ENCODE measurements at regions not wholly inside any gene's neighbourhood (a gene's known extent, or its start where the extent isn't known, plus 50 kb on each side); places are given as distances from the start of the nearest gene placed in this dataset.

GRCh38 chr10:51008346-51008745 lies 65.9 kb upstream of the PRKG1 start:
- no peaks in the 10 kb centered on the region for H3K79me2 ChIP-seq (ENCODE audit: insufficient read depth, low read length)
- H3K9ac ChIP-seq (ENCODE audit: low read length): no peak overlapping the region
- ATAC-seq: no peak
- no TSS peak for BruUV-seq (replicated peaks)
- H3K9me3 ChIP-seq (ENCODE audit: control insufficient read depth in 1 of 2, insufficient read depth in 1 of 2, low read depth in 1 of 2, low read length in 2 of 2): no peaks in the 10 kb centered on the region
- no peak overlapping the region for H2AFZ ChIP-seq (ENCODE audit: low read depth, low read length, poor library complexity, severe bottlenecking)
- no peak for TF ChIP-seq ZBTB33 (IDR thresholded peaks at IDR 0.05; ENCODE audit: extremely low read depth, insufficient replicate concordance, low read length)
- no peak for TF ChIP-seq ELF1 (IDR thresholded peaks at IDR 0.05; ENCODE audit: borderline replicate concordance, low read depth)
- no peak for TF ChIP-seq SP1 (IDR thresholded peaks at IDR 0.05; ENCODE audit: low read depth)
- TF ChIP-seq EZH2phosphoT487 (IDR thresholded peaks at IDR 0.05; ENCODE audit: borderline replicate concordance): no peak
- TF ChIP-seq POLR2AphosphoS5 (IDR thresholded peaks at IDR 0.05; ENCODE audit: low read depth, low read length): no peak
- no peak overlapping the region for H3K27ac ChIP-seq (ENCODE audit: low read depth, low read length)
- ChIA-PET POLR2A (no interaction called here), CTCF (no interaction called here), RAD21 (ENCODE audit: low non-redundant PET in 1 of 2, low total read pairs in 2 of 2, uncharacterized antibody in 2 of 2, unreplicated experiment in 2 of 2) (interaction anchor here in 1 of 2 experiments (0.5 kb wide), 1 partner anchor 24 kb away, joined by 3 read pairs; no protein-coding TSS in a partner anchor)
- H3K9me2 ChIP-seq (ENCODE audit: insufficient read depth): no peaks in the 10 kb centered on the region
- H3K4me1 ChIP-seq (ENCODE audit: control insufficient read depth in 1 of 2, insufficient read depth in 2 of 2, low read length in 2 of 2): no peaks in the 10 kb centered on the region
- DNase-seq (ENCODE audit: low read depth, low spot score): no peak
- intact Hi-C loops (cut with micrococcal nuclease): no loop called here
- H4K20me1 ChIP-seq (ENCODE audit: insufficient read depth): no peaks in the 10 kb centered on the region
- H3K36me3 ChIP-seq (ENCODE audit: control insufficient read depth in 1 of 2, insufficient read depth in 2 of 2, low read length in 2 of 2): no peaks in the 10 kb centered on the region
- no peak overlapping the region for H3K4me3 ChIP-seq (replicated peaks in 1 of 2; ENCODE audit: low read depth in 1 of 2, low read length in 2 of 2)
- H3K27me3 ChIP-seq (ENCODE audit: insufficient read depth, low read length): peaks cover 2% of the 10 kb centered on the region; the same call in 1 of the 2 replicates
- no peak overlapping the region for H3K4me2 ChIP-seq (ENCODE audit: low read length)

- Histone ChIP-seq H3K4me3 (replicated peaks in 1 of 2; ENCODE audit: low read depth in 1 of 2, low read length in 2 of 2) (no peak overlapping the region), H3K27ac (ENCODE audit: low read depth, low read length) (no peak overlapping the region), H2AFZ (ENCODE audit: low read depth, low read length, poor library complexity, severe bottlenecking) (no peak overlapping the region), H3K9me3 (ENCODE audit: control insufficient read depth in 1 of 2, insufficient read depth in 1 of 2, low read depth in 1 of 2, low read length in 2 of 2) (no peaks in the 10 kb centered on the region), H3K9ac (ENCODE audit: low read length) (no peak overlapping the region), H3K4me2 (ENCODE audit: low read length) (no peak overlapping the region), H3K9me2 (ENCODE audit: insufficient read depth) (no peaks in the 10 kb centered on the region), H4K20me1 (ENCODE audit: insufficient read depth) (no peaks in the 10 kb centered on the region), H3K4me1 (ENCODE audit: control insufficient read depth in 1 of 2, insufficient read depth in 2 of 2, low read length in 2 of 2) (no peaks in the 10 kb centered on the region), H3K79me2 (ENCODE audit: insufficient read depth, low read length) (no peaks in the 10 kb centered on the region), H3K27me3 (ENCODE audit: insufficient read depth, low read length) (0 out of 2 replicates have a peak, but pooled peaks cover 2% of the 10 kb centered on the region), H3K36me3 (ENCODE audit: control insufficient read depth in 1 of 2, insufficient read depth in 2 of 2, low read length in 2 of 2) (no peaks in the 10 kb centered on the region)
- no TSS peak for BruUV-seq (replicated peaks)
- TF ChIP-seq RAD21 (IDR thresholded peaks at IDR 0.05; ENCODE audit: low read depth): peak; percentile 40; the same call in 1 of the 2 replicates
- TF ChIP-seq CTCF (IDR thresholded peaks at IDR 0.05 in 2 of 3, conservative IDR thresholded peaks at IDR 0.05 in 1 of 3; ENCODE audit: borderline replicate concordance in 1 of 3, insufficient read depth in 1 of 3, low read depth in 2 of 3, low read length in 2 of 3): peak; percentile 26 to 90 (median 74); a peak in 5 of 6 replicates
- no peak for TF ChIP-seq FOSL1 (IDR thresholded peaks at IDR 0.05; ENCODE audit: low read depth)
- TF ChIP-seq SIN3A (IDR thresholded peaks at IDR 0.05; ENCODE audit: low read depth): no peak
- no peak for TF ChIP-seq ZBTB33 (IDR thresholded peaks at IDR 0.05; ENCODE audit: extremely low read depth, insufficient replicate concordance, low read length)
- TF ChIP-seq ELF1 (IDR thresholded peaks at IDR 0.05; ENCODE audit: borderline replicate concordance, low read depth): no peak
- CTCF ChIA-PET: no interaction called here
- ATAC-seq: peak; percentile 65
- DNase-seq (ENCODE audit: low read depth, low spot score): peak; percentile 31
- RAD21 ChIA-PET (ENCODE audit: low non-redundant PET in 1 of 2, low total read pairs in 2 of 2, uncharacterized antibody in 2 of 2, unreplicated experiment in 2 of 2): no interaction called here
- POLR2A ChIA-PET: no interaction called here
- intact Hi-C loops (cut with micrococcal nuclease): loop anchor here (10.0 kb wide), 1 partner anchor 944 kb away; no protein-coding TSS in a partner anchor
These were observed 63.3 kb upstream of the PRKG1 start for GRCh38 chr10:51010977-51011376.
